HCT116 (cell line): ENCODE measurements at regions not wholly inside any gene's neighbourhood (a gene's known extent, or its start where the extent isn't known, plus 50 kb on each side); places are given as distances from the start of the nearest gene placed in this dataset.

Experiments used
- CEBPB ChIP-seq: IDR thresholded peaks from 2 replicates; pipeline ENCODE4 v1.6.1; 2012; ENCODE audit warnings: low read depth
- CTCF ChIP-seq, 3 experiments: fragments of 200-600 bp in 1 of 3; sonication (generic) in 1 of 3; IDR thresholded peaks in 2 of 3; conservative IDR thresholded peaks in 1 of 3; 2 replicates each; pipeline ENCODE4 v1.5.1; 2012 to 2017; ENCODE audit warnings: low read depth in 2 of 3, low read length in 2 of 3, antibody characterized with exemption in 1 of 3, borderline replicate concordance in 1 of 3, control low read depth in 1 of 3, mild to moderate bottlenecking in 1 of 3, mixed read lengths in 1 of 3, mixed run types in 1 of 3, moderate library complexity in 1 of 3; ENCODE audit not compliant: insufficient read depth in 1 of 3
- EZH2 ChIP-seq: fragments of 200-600 bp; sonication (generic); IDR thresholded peaks from 2 replicates; pipeline ENCODE4 v1.6.1; 2017; ENCODE audit warnings: antibody characterized with exemption, mixed run types
- FOSL1 ChIP-seq: IDR thresholded peaks from 2 replicates; pipeline ENCODE4 v1.6.1; 2012; ENCODE audit warnings: low read depth
- JUND ChIP-seq: IDR thresholded peaks from 2 replicates; pipeline ENCODE4 v1.6.1; 2012
- POLR2A ChIP-seq: IDR thresholded peaks from 2 replicates; pipeline ENCODE4 v1.7.0; 2011; ENCODE audit warnings: borderline replicate concordance; ENCODE audit not compliant: insufficient read depth, insufficient read length; ENCODE audit errors: extremely low read depth
- POLR2AphosphoS5 ChIP-seq: IDR thresholded peaks from 2 replicates; pipeline ENCODE4 v1.6.1; 2011; ENCODE audit warnings: mild to moderate bottlenecking, low read depth, low read length, moderate library complexity
- RAD21 ChIP-seq: IDR thresholded peaks from 2 replicates; pipeline ENCODE4 v1.6.1; 2012; ENCODE audit warnings: low read depth, mild to moderate bottlenecking
- SIN3A ChIP-seq: IDR thresholded peaks from 2 replicates; pipeline ENCODE4 v1.6.1; 2012; ENCODE audit warnings: low read depth
- SP1 ChIP-seq: IDR thresholded peaks from 2 replicates; pipeline ENCODE4 v1.6.1; 2012; ENCODE audit warnings: low read depth
- TCF7L2 ChIP-seq: IDR thresholded peaks from 2 replicates; pipeline ENCODE4 v1.7.0; 2011; ENCODE audit warnings: borderline replicate concordance, inconsistent platforms; ENCODE audit not compliant: insufficient read depth, insufficient read length; ENCODE audit errors: extremely low read depth
- YY1 ChIP-seq: IDR thresholded peaks from 2 replicates; pipeline ENCODE4 v1.6.1; 2011; ENCODE audit warnings: low read length, low read depth, moderate library complexity, mild to moderate bottlenecking; ENCODE audit not compliant: insufficient replicate concordance; ENCODE audit errors: extremely low read depth
- ZNF274 ChIP-seq: fragments of 200-500 bp; sonication (Bioruptor generic); IDR thresholded peaks from 2 replicates; pipeline ENCODE4 v1.6.1; 2014; ENCODE audit warnings: mild to moderate bottlenecking, low read depth, low read length, inconsistent platforms
- TF ChIP-seq, protein P1 (sequence below): IDR thresholded peaks from 2 replicates; pipeline ENCODE4 v1.6.1; 2012; ENCODE audit warnings: low read depth

DNA sequence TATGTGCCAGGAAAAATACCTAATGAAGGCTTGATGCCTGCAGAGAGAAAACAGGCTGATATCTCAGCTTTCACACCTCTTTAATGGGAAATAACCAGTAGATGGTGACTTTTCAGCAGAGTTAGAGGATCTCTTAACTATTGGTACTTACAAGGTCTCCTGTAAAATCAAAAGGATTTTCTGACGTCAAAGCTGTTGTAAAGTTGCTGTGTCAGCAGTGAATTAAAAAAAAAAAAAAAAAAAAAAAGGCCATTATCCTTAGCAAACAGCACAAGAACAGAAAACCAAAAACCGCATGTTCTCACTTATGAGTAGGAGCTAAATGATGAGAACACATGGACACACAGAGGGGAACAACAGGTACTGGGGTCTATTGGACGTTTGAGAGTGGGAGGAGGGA lies 349.1 kb downstream of the AMY1C start:
- TF ChIP-seq EZH2 (no peak), CEBPB (no peak), CTCF (IDR thresholded peaks at IDR 0.05 in 2 of 3, conservative IDR thresholded peaks at IDR 0.05 in 1 of 3; ENCODE audit: borderline replicate concordance in 1 of 3, insufficient read depth in 1 of 3, low read depth in 2 of 3, low read length in 2 of 3) (no peak), ZNF274 (no peak), POLR2A (no peak), SIN3A (no peak), RAD21 (no peak), FOSL1 (no peak), JUND (no peak), SP1 (no peak), POLR2AphosphoS5 (no peak), YY1 (no peak), TCF7L2 (no peak)
- TF ChIP-seq, protein P1, sequence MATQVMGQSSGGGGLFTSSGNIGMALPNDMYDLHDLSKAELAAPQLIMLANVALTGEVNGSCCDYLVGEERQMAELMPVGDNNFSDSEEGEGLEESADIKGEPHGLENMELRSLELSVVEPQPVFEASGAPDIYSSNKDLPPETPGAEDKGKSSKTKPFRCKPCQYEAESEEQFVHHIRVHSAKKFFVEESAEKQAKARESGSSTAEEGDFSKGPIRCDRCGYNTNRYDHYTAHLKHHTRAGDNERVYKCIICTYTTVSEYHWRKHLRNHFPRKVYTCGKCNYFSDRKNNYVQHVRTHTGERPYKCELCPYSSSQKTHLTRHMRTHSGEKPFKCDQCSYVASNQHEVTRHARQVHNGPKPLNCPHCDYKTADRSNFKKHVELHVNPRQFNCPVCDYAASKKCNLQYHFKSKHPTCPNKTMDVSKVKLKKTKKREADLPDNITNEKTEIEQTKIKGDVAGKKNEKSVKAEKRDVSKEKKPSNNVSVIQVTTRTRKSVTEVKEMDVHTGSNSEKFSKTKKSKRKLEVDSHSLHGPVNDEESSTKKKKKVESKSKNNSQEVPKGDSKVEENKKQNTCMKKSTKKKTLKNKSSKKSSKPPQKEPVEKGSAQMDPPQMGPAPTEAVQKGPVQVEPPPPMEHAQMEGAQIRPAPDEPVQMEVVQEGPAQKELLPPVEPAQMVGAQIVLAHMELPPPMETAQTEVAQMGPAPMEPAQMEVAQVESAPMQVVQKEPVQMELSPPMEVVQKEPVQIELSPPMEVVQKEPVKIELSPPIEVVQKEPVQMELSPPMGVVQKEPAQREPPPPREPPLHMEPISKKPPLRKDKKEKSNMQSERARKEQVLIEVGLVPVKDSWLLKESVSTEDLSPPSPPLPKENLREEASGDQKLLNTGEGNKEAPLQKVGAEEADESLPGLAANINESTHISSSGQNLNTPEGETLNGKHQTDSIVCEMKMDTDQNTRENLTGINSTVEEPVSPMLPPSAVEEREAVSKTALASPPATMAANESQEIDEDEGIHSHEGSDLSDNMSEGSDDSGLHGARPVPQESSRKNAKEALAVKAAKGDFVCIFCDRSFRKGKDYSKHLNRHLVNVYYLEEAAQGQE = no peak
